ENCODE measurements at regions not wholly inside any gene's neighbourhood (a gene's known extent, or its start where the extent isn't known, plus 50 kb on each side); places are given as distances from the start of the nearest gene placed in this dataset.

GRCh38 chr2:129580001-129580400 is 399.5 kb upstream of the RAB6C start:
- Histone ChIP-seq H3K9me3 (replicated peaks; ENCODE audit: control insufficient read depth, insufficient read depth, low read length) (no peaks in the 10 kb centered on the region), H3K36me3 (ENCODE audit: control insufficient read depth in 2 of 2, extremely low read depth in 1 of 2, insufficient read depth in 2 of 2, low read length in 2 of 2) (no peaks in the 10 kb centered on the region), H4K20me1 (replicated peaks; ENCODE audit: control insufficient read depth, extremely low read depth, insufficient read depth, low read length) (no peaks in the 10 kb centered on the region), H3K4me1 (ENCODE audit: control insufficient read depth, extremely low read depth, insufficient read depth, low read length) (no peaks in the 10 kb centered on the region), H3K4me3 (replicated peaks in 1 of 3; ENCODE audit: insufficient read depth in 1 of 3, low read depth in 1 of 3, low read length in 3 of 3) (no peak overlapping the region), H2AFZ (ENCODE audit: low read depth, low read length) (no peak overlapping the region), H3K4me2 (ENCODE audit: insufficient read depth, low read length) (no peak overlapping the region), H3K27me3 (ENCODE audit: control insufficient read depth in 2 of 2, insufficient read depth in 2 of 2, low read length in 2 of 2) (no peaks in the 10 kb centered on the region), H3K27ac (ENCODE audit: insufficient read depth, low read depth, low read length) (no peak overlapping the region), H3K9ac (replicated peaks; ENCODE audit: extremely low read depth, insufficient read depth, low read length) (no peak overlapping the region), H3K9me1 (replicated peaks; ENCODE audit: control insufficient read depth, extremely low read depth, insufficient read depth, low read length) (no peaks in the 10 kb centered on the region), H3K79me2 (ENCODE audit: control insufficient read depth, insufficient read depth, low read length) (no peaks in the 10 kb centered on the region)
- FAIRE-seq (no peak), DNase-seq (ENCODE audit: low read depth, low spot score) (no peak)
- dilution Hi-C loops (cut with MboI; ENCODE audit: extremely low pct_ligation_motif_present, low sequenced_read_pairs), result no loop called here
- intact Hi-C loops (cut with micrococcal nuclease), result no loop called here
- ChIA-PET POLR2A (no interaction called here), CTCF (no interaction called here)
- TF ChIP-seq GATA2 (IDR thresholded peaks at IDR 0.05; ENCODE audit: insufficient read depth, insufficient read length, low read depth, low read length) (no peak), MAX (IDR thresholded peaks at IDR 0.05; ENCODE audit: insufficient read depth, insufficient read length) (no peak), FOS (IDR thresholded peaks at IDR 0.05; ENCODE audit: borderline replicate concordance, insufficient read depth, low read length) (no peak), EZH2 (IDR thresholded peaks at IDR 0.05; ENCODE audit: borderline replicate concordance, low read depth, low read length, severe bottlenecking) (no peak), POLR2AphosphoS5 (IDR thresholded peaks at IDR 0.05; ENCODE audit: insufficient read depth, low read depth, low read length) (no peak), JUN (IDR thresholded peaks at IDR 0.05; ENCODE audit: borderline replicate concordance, insufficient read depth, insufficient read length, low read depth) (no peak), CTCF (IDR thresholded peaks at IDR 0.05; ENCODE audit: extremely low read depth in 1 of 2, insufficient read depth in 1 of 2, low read depth in 1 of 2, low read length in 2 of 2) (no peak), MYC (IDR thresholded peaks at IDR 0.05; ENCODE audit: low read depth, low read length) (no peak)
- no TSS peak for BruUV-seq (replicated peaks)
